Stomach (tissue), 8 donors: ENCODE measurements at regions not wholly inside any gene's neighbourhood (a gene's known extent, or its start where the extent isn't known, plus 50 kb on each side); places are given as distances from the start of the nearest gene placed in this dataset.

ENCODE experiments used
- DNase-seq, 2 donors: peaks; one replicate each; pipeline versions ENCODE4 v3.0.0 to v3.0.0-alpha.2; 2013 to 2019
- H3K27ac ChIP-seq, 5 donors: fragments of 200-600 bp in 4 of 5; sonication (generic) in 4 of 5; one replicate each; pipeline ENCODE4 v1.5.1; 2013 to 2019; ENCODE audit warnings: mild to moderate bottlenecking in 1 of 5, moderate library complexity in 1 of 5
- H3K27me3 ChIP-seq, 3 donors: fragments of 200-600 bp; sonication (generic); one replicate each; pipeline ENCODE4 v1.5.1; 2017 to 2019; ENCODE audit warnings: mixed run types in 1 of 3
- H3K36me3 ChIP-seq, 4 donors: fragments of 200-600 bp; sonication (generic); 1 replicate in 3 of 4; 2 replicates in 1 of 4; pipeline ENCODE4 v1.5.1; 2016 to 2019
- H3K4me1 ChIP-seq, 4 donors: fragments of 200-600 bp; sonication (generic); one replicate each; pipeline ENCODE4 v1.5.1; 2016 to 2019
- H3K4me3 ChIP-seq, 4 donors: fragments of 200-600 bp; sonication (generic) in 3 of 4; one replicate each; pipeline ENCODE4 v1.5.1; 2016 to 2019; ENCODE audit warnings: mild to moderate bottlenecking in 1 of 4
- H3K9me3 ChIP-seq, 4 donors: fragments of 200-600 bp; sonication (generic); one replicate each; pipeline ENCODE4 v1.5.1; 2016 to 2019
- EP300 ChIP-seq: sonication (generic); formaldehyde crosslinking; IDR thresholded peaks from one replicate; pipeline ENCODE4 v1.6.1; 2017; ENCODE audit warnings: antibody characterized with exemption
- POLR2A ChIP-seq, 4 donors: fragments of 450-650 bp; IDR thresholded peaks; one replicate each; pipeline ENCODE4 v1.6.1; 2016; ENCODE audit warnings: antibody characterized with exemption in 4 of 4, control low read depth in 2 of 4, mild to moderate bottlenecking in 1 of 4, moderate library complexity in 1 of 4
- POLR2AphosphoS5 ChIP-seq, 3 donors: sonication (generic); formaldehyde crosslinking; IDR thresholded peaks; one replicate each; pipeline ENCODE4 v1.6.1; 2016; ENCODE audit warnings: antibody characterized with exemption in 3 of 3
- WGBS, 5 donors: extraction: QIAGEN DNeasy Blood & Tissue Kit in 3 of 5; methylation state at CpG; one replicate each; pipeline versions ENCODE4 v1.1.5 to v1.1.7; 2013 to 2018; 5-methylcytosine and 5-hydroxymethylcytosine counted together
- intact Hi-C: fragments of 100-400 bp; cut with DNase I; formaldehyde crosslinking; loops from one replicate; pipeline ENCODE4 v1.15.1; 2023; ENCODE audit warnings: low total_unique reads
- TF ChIP-seq, protein P1 (sequence below), 7 experiments: fragments of 450-650 bp in 4 of 7; fragments of 200-600 bp in 3 of 7; sonication (generic) in 3 of 7; IDR thresholded peaks; one replicate each; pipeline ENCODE4 v1.5.1; 2016 to 2019; ENCODE audit warnings: antibody characterized with exemption in 7 of 7, control low read depth in 2 of 7, mild to moderate bottlenecking in 1 of 7
- donor health status: healthy with polysubstance abuse.
- donor health status: Bipolar disorder and iron deficiency.
- donor health status: healthy.

GRCh38 chr2:52465287-52465686 is 1302.3 kb upstream of the CHAC2 start:
- no peak for DNase-seq
- Histone ChIP-seq H3K4me3 (no peak overlapping the region), H3K36me3 (no peaks in the 10 kb centered on the region), H3K27ac (no peak overlapping the region), H3K27me3 (no peaks in the 10 kb centered on the region), H3K4me1 (no peaks in the 10 kb centered on the region), H3K9me3 (no peaks in the 10 kb centered on the region)
- 43 to 63% (median 49%) methylated on average over 3 of the region's 3 CpGs for WGBS, 5 donors
- intact Hi-C loops = no loop called here
- TF ChIP-seq EP300 = no peak
- no peak for TF ChIP-seq POLR2AphosphoS5 (IDR thresholded peaks at IDR 0.05)
- TF ChIP-seq, protein P1, sequence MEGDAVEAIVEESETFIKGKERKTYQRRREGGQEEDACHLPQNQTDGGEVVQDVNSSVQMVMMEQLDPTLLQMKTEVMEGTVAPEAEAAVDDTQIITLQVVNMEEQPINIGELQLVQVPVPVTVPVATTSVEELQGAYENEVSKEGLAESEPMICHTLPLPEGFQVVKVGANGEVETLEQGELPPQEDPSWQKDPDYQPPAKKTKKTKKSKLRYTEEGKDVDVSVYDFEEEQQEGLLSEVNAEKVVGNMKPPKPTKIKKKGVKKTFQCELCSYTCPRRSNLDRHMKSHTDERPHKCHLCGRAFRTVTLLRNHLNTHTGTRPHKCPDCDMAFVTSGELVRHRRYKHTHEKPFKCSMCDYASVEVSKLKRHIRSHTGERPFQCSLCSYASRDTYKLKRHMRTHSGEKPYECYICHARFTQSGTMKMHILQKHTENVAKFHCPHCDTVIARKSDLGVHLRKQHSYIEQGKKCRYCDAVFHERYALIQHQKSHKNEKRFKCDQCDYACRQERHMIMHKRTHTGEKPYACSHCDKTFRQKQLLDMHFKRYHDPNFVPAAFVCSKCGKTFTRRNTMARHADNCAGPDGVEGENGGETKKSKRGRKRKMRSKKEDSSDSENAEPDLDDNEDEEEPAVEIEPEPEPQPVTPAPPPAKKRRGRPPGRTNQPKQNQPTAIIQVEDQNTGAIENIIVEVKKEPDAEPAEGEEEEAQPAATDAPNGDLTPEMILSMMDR (IDR thresholded peaks at IDR 0.05) = no peak
- TF ChIP-seq POLR2A (IDR thresholded peaks at IDR 0.05) = no peak

GRCh38 chr2:52463457-52463856 is 1304.1 kb upstream of the CHAC2 start:
- 78 to 91% (median 87%) methylated on average over 3 of the region's 3 CpGs for WGBS, 5 donors
- TF ChIP-seq, protein P1 (IDR thresholded peaks at IDR 0.05) = no peak
- TF ChIP-seq EP300 (no peak), POLR2AphosphoS5 (IDR thresholded peaks at IDR 0.05) (no peak), POLR2A (IDR thresholded peaks at IDR 0.05) (no peak)
- no peaks in the 10 kb centered on the region for H3K9me3 ChIP-seq
- H3K4me1 ChIP-seq = no peaks in the 10 kb centered on the region
- no peak for DNase-seq
- intact Hi-C loops = no loop called here
- no peaks in the 10 kb centered on the region for H3K27me3 ChIP-seq
- no peak overlapping the region for H3K27ac ChIP-seq
- no peak overlapping the region for H3K4me3 ChIP-seq
- no peaks in the 10 kb centered on the region for H3K36me3 ChIP-seq

DNA sequence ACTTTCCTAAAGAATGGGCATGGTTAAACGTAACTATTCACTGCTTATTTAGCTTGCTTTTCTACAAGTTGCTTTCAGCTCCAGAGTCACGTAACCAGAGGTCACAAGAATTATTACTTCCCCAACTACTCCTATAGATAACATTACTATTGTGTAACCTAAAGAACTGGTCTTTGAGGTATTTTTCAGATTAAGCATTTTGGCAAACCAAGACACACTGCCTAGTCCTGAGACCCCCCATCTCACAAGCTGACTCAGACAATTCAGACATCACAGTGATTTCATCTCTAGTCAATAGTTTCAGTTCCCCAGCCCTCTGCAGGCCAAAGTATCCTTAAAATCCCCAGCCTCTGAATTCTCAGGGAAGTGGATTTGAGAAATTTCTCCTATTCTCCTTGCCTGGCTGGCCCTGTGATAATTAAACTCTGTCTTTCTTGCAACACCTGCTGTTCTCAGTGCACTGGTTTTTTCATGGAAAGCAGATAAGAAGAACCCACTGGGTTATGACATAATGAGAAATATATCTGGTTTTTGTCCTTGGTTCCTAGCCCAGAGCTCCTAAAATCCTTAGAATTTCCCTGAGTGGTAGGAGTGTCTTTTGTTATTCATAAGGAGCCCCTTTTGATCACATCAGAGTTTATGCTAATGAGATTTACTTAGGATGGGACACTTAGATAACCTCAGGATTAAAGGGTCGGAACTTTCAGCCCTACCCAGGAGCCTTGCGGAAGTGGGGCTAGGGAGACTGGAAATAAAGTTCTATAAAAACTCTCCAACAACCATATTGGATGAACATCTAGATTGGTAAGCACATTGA is 1310.8 kb upstream of the CHAC2 start:
- H3K27me3 ChIP-seq = no peaks in the 10 kb centered on the region
- H3K4me1 ChIP-seq = no peaks in the 10 kb centered on the region
- H3K36me3 ChIP-seq = no peaks in the 10 kb centered on the region
- intact Hi-C loops = no loop called here
- WGBS, 5 donors = 65 to 75% (median 67%) methylated on average over 4 of the region's 4 CpGs
- no peak overlapping the region for H3K4me3 ChIP-seq
- no peak for DNase-seq
- no peak overlapping the region for H3K27ac ChIP-seq
- no peaks in the 10 kb centered on the region for H3K9me3 ChIP-seq
- no peak for TF ChIP-seq EP300
- TF ChIP-seq, protein P1 (IDR thresholded peaks at IDR 0.05) = no peak

GRCh38 chr2:52454962-52455361 is 1312.6 kb upstream of the CHAC2 start:
- intact Hi-C loops = no loop called here
- no peak for DNase-seq
- H3K4me3 ChIP-seq = no peak overlapping the region
- H3K4me1 ChIP-seq = no peaks in the 10 kb centered on the region
- no peaks in the 10 kb centered on the region for H3K9me3 ChIP-seq
- H3K36me3 ChIP-seq = no peaks in the 10 kb centered on the region
- TF ChIP-seq EP300 (no peak), POLR2AphosphoS5 (IDR thresholded peaks at IDR 0.05) (no peak), POLR2A (IDR thresholded peaks at IDR 0.05) (no peak)
- TF ChIP-seq, protein P1 (IDR thresholded peaks at IDR 0.05) = no peak
- no peak overlapping the region for H3K27ac ChIP-seq
- H3K27me3 ChIP-seq = no peaks in the 10 kb centered on the region
